ENCODE measurements at regions not wholly inside any gene's neighbourhood (a gene's known extent, or its start where the extent isn't known, plus 50 kb on each side); places are given as distances from the start of the nearest gene placed in this dataset.
A peak's percentile ranks its signal among the peaks of the same experiment; 100 is the strongest.

- TF ChIP-seq, protein P1, sequence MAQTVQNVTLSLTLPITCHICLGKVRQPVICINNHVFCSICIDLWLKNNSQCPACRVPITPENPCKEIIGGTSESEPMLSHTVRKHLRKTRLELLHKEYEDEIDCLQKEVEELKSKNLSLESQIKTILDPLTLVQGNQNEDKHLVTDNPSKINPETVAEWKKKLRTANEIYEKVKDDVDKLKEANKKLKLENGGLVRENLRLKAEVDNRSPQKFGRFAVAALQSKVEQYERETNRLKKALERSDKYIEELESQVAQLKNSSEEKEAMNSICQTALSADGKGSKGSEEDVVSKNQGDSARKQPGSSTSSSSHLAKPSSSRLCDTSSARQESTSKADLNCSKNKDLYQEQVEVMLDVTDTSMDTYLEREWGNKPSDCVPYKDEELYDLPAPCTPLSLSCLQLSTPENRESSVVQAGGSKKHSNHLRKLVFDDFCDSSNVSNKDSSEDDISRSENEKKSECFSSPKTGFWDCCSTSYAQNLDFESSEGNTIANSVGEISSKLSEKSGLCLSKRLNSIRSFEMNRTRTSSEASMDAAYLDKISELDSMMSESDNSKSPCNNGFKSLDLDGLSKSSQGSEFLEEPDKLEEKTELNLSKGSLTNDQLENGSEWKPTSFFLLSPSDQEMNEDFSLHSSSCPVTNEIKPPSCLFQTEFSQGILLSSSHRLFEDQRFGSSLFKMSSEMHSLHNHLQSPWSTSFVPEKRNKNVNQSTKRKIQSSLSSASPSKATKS (CRISPR knock-in tag; IDR thresholded peaks at IDR 0.05) = no peak
- TF ChIP-seq SSRP1 (CRISPR knock-in tag; IDR thresholded peaks at IDR 0.05) (0 out of 2 replicates have a peak, but pooled peaks have one; percentile 26), MIXL1 (CRISPR knock-in tag; IDR thresholded peaks at IDR 0.05) (0 out of 2 replicates have a peak, but pooled peaks have one; percentile 19), ZNF335 (CRISPR knock-in tag; IDR thresholded peaks at IDR 0.05) (0 out of 2 replicates have a peak, but pooled peaks have one; percentile 31), ARID3A (IDR thresholded peaks at IDR 0.05; ENCODE audit: low read depth, low read length) (peak; percentile 93; the same call in 1 of the 2 replicates), ZNF816 (CRISPR knock-in tag; IDR thresholded peaks at IDR 0.05; ENCODE audit: borderline replicate concordance) (no peak), CTCF (CRISPR knock-in tag; IDR thresholded peaks at IDR 0.05) (peak; percentile 56), CHD4 (IDR thresholded peaks at IDR 0.05; ENCODE audit: borderline replicate concordance, low read length) (peak; percentile 86; the same call in 1 of the 2 replicates), MYNN (CRISPR knock-in tag; IDR thresholded peaks at IDR 0.05; ENCODE audit: low read depth) (no peak), ZSCAN9 (CRISPR knock-in tag; IDR thresholded peaks at IDR 0.05; ENCODE audit: borderline replicate concordance) (no peak), ZNF558 (CRISPR knock-in tag; IDR thresholded peaks at IDR 0.05; ENCODE audit: borderline replicate concordance) (no peak)
- TF ChIP-seq, protein P2, sequence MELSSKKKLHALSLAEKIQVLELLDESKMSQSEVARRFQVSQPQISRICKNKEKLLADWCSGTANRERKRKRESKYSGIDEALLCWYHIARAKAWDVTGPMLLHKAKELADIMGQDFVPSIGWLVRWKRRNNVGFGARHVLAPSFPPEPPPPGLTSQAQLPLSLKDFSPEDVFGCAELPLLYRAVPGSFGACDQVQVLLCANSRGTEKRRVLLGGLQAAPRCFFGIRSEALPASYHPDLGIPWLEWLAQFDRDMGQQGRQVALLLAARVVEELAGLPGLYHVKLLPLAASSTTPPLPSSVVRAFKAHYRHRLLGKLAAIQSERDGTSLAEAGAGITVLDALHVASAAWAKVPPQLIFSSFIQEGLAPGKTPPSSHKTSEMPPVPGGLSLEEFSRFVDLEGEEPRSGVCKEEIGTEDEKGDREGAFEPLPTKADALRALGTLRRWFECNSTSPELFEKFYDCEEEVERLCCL (CRISPR knock-in tag; IDR thresholded peaks at IDR 0.05; ENCODE audit: borderline replicate concordance) = no peak
- TF ChIP-seq, protein P3, sequence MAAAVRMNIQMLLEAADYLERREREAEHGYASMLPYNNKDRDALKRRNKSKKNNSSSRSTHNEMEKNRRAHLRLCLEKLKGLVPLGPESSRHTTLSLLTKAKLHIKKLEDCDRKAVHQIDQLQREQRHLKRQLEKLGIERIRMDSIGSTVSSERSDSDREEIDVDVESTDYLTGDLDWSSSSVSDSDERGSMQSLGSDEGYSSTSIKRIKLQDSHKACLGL (CRISPR knock-in tag; IDR thresholded peaks at IDR 0.05) = no peak
These were observed 85.4 kb upstream of the PRSS16 start (continued) for GRCh38 chr6:27161946-27162603.

All from HepG2 (cell line).